Uterus (tissue), 3 donors: ENCODE measurements at regions not wholly inside any gene's neighbourhood (a gene's known extent, or its start where the extent isn't known, plus 50 kb on each side); places are given as distances from the start of the nearest gene placed in this dataset.
"Not testable (repeated sequence)": the region's sequence is repeated elsewhere in the genome, so short reads cannot be mapped to it uniquely, and the experiment has no call there.

Source experiments
- DNase-seq, 2 donors: peaks; one replicate each; pipeline ENCODE4 v3.0.0-alpha.2; 2019 to 2020
- H3K27ac ChIP-seq, 2 donors: fragments of 200-600 bp; sonication (generic); 1 replicate in 1 of 2; 2 replicates in 1 of 2; pipeline ENCODE4 v1.5.1; 2016 to 2018
- H3K27me3 ChIP-seq, 2 donors: fragments of 200-600 bp; sonication (generic); one replicate each; pipeline ENCODE4 v1.5.1; 2018 to 2019; ENCODE audit warnings: control low read depth in 1 of 2
- H3K36me3 ChIP-seq, 2 donors: fragments of 200-600 bp; sonication (generic); one replicate each; pipeline ENCODE4 v1.5.1; 2019; ENCODE audit warnings: control low read depth in 1 of 2
- H3K4me1 ChIP-seq, 2 donors: fragments of 200-600 bp; sonication (generic); one replicate each; pipeline ENCODE4 v1.5.1; 2018 to 2019; ENCODE audit warnings: control low read depth in 1 of 2
- H3K4me3 ChIP-seq, 2 donors: fragments of 200-600 bp; sonication (generic); 1 replicate in 1 of 2; 2 replicates in 1 of 2; pipeline ENCODE4 v1.5.1; 2018 to 2019; ENCODE audit warnings: mild to moderate bottlenecking in 1 of 2
- H3K9me3 ChIP-seq, 2 donors: fragments of 200-600 bp; sonication (generic); one replicate each; pipeline ENCODE4 v1.5.1; 2019; ENCODE audit warnings: control low read depth in 1 of 2
- CTCF ChIP-seq, 4 experiments: fragments of 200-600 bp in 2 of 4; fragments of 450-650 bp in 2 of 4; sonication (generic) in 2 of 4; IDR thresholded peaks; one replicate each; pipeline ENCODE4 v1.5.1; 2016 to 2019; ENCODE audit warnings: antibody characterized with exemption in 4 of 4, mild to moderate bottlenecking in 2 of 4, moderate library complexity in 1 of 4
- POLR2A ChIP-seq, 2 donors: fragments of 450-650 bp; IDR thresholded peaks; one replicate each; pipeline ENCODE4 v1.6.1; 2016; ENCODE audit warnings: antibody characterized with exemption in 2 of 2, mild to moderate bottlenecking in 1 of 2, moderate library complexity in 1 of 2
- intact Hi-C: fragments of 100-400 bp; cut with DNase I; formaldehyde crosslinking; loops from one replicate; pipeline ENCODE4 v1.15.1; 2023; ENCODE audit warnings: low total_unique reads
- donor health status: DM: yes; HTN: yes; CAD: no.

- Histone ChIP-seq H3K27me3 (no peaks in the 10 kb centered on the region), H3K4me1 (no peaks in the 10 kb centered on the region), H3K9me3 (no peaks in the 10 kb centered on the region), H3K4me3 (no peak overlapping the region), H3K27ac (no peak overlapping the region), H3K36me3 (no peaks in the 10 kb centered on the region)
- no peak for TF ChIP-seq POLR2A (IDR thresholded peaks at IDR 0.05)
- TF ChIP-seq CTCF (IDR thresholded peaks at IDR 0.05): no peak
- intact Hi-C loops: no loop called here
- DNase-seq: no peak
Observed at GRCh38 chr10:14421941-14422340, 91.2 kb upstream of the FRMD4A start.

- H3K4me1 ChIP-seq, H3K36me3 ChIP-seq, H3K27me3 ChIP-seq, H3K4me3 ChIP-seq, intact Hi-C loops, DNase-seq, H3K27ac ChIP-seq, H3K9me3 ChIP-seq: not testable (repeated sequence)
Observed at GRCh38 chr10:14417336-14417735, 86.6 kb upstream of the FRMD4A start.

GRCh38 chr10:14416308-14416700 lies 85.6 kb upstream of the FRMD4A start:
- TF ChIP-seq CTCF (IDR thresholded peaks at IDR 0.05) (no peak), POLR2A (IDR thresholded peaks at IDR 0.05) (no peak)
- no peaks in the 10 kb centered on the region for H3K4me1 ChIP-seq
- no peak overlapping the region for H3K27ac ChIP-seq
- no peaks in the 10 kb centered on the region for H3K27me3 ChIP-seq
- no peak overlapping the region for H3K4me3 ChIP-seq
- no peaks in the 10 kb centered on the region for H3K36me3 ChIP-seq
- DNase-seq: no peak
- intact Hi-C loops: no loop called here
- H3K9me3 ChIP-seq: no peaks in the 10 kb centered on the region

- Histone ChIP-seq H3K4me3 (no peak overlapping the region), H3K36me3 (no peaks in the 10 kb centered on the region), H3K27ac (no peak overlapping the region), H3K4me1 (no peaks in the 10 kb centered on the region), H3K9me3 (no peaks in the 10 kb centered on the region), H3K27me3 (no peaks in the 10 kb centered on the region)
- DNase-seq: no peak
- intact Hi-C loops: no loop called here
- TF ChIP-seq POLR2A (IDR thresholded peaks at IDR 0.05): no peak
- TF ChIP-seq CTCF (IDR thresholded peaks at IDR 0.05): no peak
Observed at GRCh38 chr10:14415676-14416307, 85.1 kb upstream of the FRMD4A start.

GRCh38 chr10:14414901-14415300 lies 84.2 kb upstream of the FRMD4A start:
- no peak for DNase-seq
- intact Hi-C loops: no loop called here

More at GRCh38 chr10:14414901-14415300, 84.2 kb upstream of the FRMD4A start:
- no peaks in the 10 kb centered on the region for H3K9me3 ChIP-seq
- TF ChIP-seq CTCF (IDR thresholded peaks at IDR 0.05) (no peak), POLR2A (IDR thresholded peaks at IDR 0.05) (no peak)
- no peaks in the 10 kb centered on the region for H3K4me1 ChIP-seq
- H3K27me3 ChIP-seq: no peaks in the 10 kb centered on the region
- H3K4me3 ChIP-seq: no peak overlapping the region
- no peak overlapping the region for H3K27ac ChIP-seq
- H3K36me3 ChIP-seq: no peaks in the 10 kb centered on the region
